ENCODE measurements at regions not wholly inside any gene's neighbourhood (a gene's known extent, or its start where the extent isn't known, plus 50 kb on each side); places are given as distances from the start of the nearest gene placed in this dataset.

GRCh38 chr11:109981031-109981636 is 112.1 kb upstream of the ZC3H12C start:
- Histone ChIP-seq H3K27ac (peak overlapping the region; percentile 44), H3K27me3 (no peaks in the 10 kb centered on the region), H3K79me2 (no peaks in the 10 kb centered on the region), H2AFZ (no peak overlapping the region), H3K9me2 (replicated peaks; ENCODE audit: insufficient read depth) (no peaks in the 10 kb centered on the region), H3K4me2 (peak overlapping the region; percentile 34), H3K4me3 (no peak overlapping the region), H3K36me3 (replicated peaks; ENCODE audit: insufficient read depth, low read depth) (no peaks in the 10 kb centered on the region), H3K9me3 (ENCODE audit: low read depth) (no peaks in the 10 kb centered on the region), H3K4me1 (ENCODE audit: insufficient read depth) (peaks cover 9% of the 10 kb centered on the region), H4K20me1 (ENCODE audit: insufficient read depth, poor library complexity, severe bottlenecking) (no peaks in the 10 kb centered on the region)
- DNase-seq (ENCODE audit: low spot score), result peak; percentile 22
- TF ChIP-seq EZH2phosphoT487 (IDR thresholded peaks at IDR 0.05; ENCODE audit: low read depth, severe bottlenecking, unreplicated experiment), result no peak
- no peak for TF ChIP-seq CTCF (IDR thresholded peaks at IDR 0.05; ENCODE audit: poor library complexity)
- TF ChIP-seq EZH2 (IDR thresholded peaks at IDR 0.05; ENCODE audit: borderline replicate concordance), result no peak
- 36% methylated on average over 1 of the region's 1 CpG for WGBS (ENCODE audit: low lambda C conversion rate, missing lambda C conversion rate)

GRCh38 chr11:109983358-109983757 is 109.8 kb upstream of the ZC3H12C start:
- no peaks in the 10 kb centered on the region for H4K20me1 ChIP-seq (ENCODE audit: insufficient read depth, poor library complexity, severe bottlenecking)
- H3K36me3 ChIP-seq (replicated peaks; ENCODE audit: insufficient read depth, low read depth), result no peaks in the 10 kb centered on the region
- peaks cover 9% of the 10 kb centered on the region for H3K4me1 ChIP-seq (ENCODE audit: insufficient read depth)
- H3K4me3 ChIP-seq, result no peak overlapping the region
- no peak for TF ChIP-seq EZH2 (IDR thresholded peaks at IDR 0.05; ENCODE audit: borderline replicate concordance)
- TF ChIP-seq CTCF (IDR thresholded peaks at IDR 0.05; ENCODE audit: poor library complexity), result no peak
- no peak for TF ChIP-seq EZH2phosphoT487 (IDR thresholded peaks at IDR 0.05; ENCODE audit: low read depth, severe bottlenecking, unreplicated experiment)
- H2AFZ ChIP-seq, result no peak overlapping the region
- no peaks in the 10 kb centered on the region for H3K27me3 ChIP-seq
- 94% methylated on average over 3 of the region's 3 CpGs for WGBS (ENCODE audit: low lambda C conversion rate, missing lambda C conversion rate)
- H3K27ac ChIP-seq, result no peak overlapping the region
- no peak for DNase-seq (ENCODE audit: low spot score)
- no peak overlapping the region for H3K4me2 ChIP-seq
- H3K79me2 ChIP-seq, result no peaks in the 10 kb centered on the region
- H3K9me3 ChIP-seq (ENCODE audit: low read depth), result no peaks in the 10 kb centered on the region
- no peaks in the 10 kb centered on the region for H3K9me2 ChIP-seq (replicated peaks; ENCODE audit: insufficient read depth)

GRCh38 chr11:109984634-109985289 is 108.4 kb upstream of the ZC3H12C start:
- no peaks in the 10 kb centered on the region for H3K9me2 ChIP-seq (replicated peaks; ENCODE audit: insufficient read depth)
- no peak for DNase-seq (ENCODE audit: low spot score)

More at GRCh38 chr11:109984634-109985289, 108.4 kb upstream of the ZC3H12C start:
- 77% methylated on average over 6 of the region's 6 CpGs for WGBS (ENCODE audit: low lambda C conversion rate, missing lambda C conversion rate)
- Histone ChIP-seq H3K4me1 (ENCODE audit: insufficient read depth) (peaks cover 9% of the 10 kb centered on the region), H3K27ac (no peak overlapping the region), H3K79me2 (no peaks in the 10 kb centered on the region), H3K4me3 (no peak overlapping the region), H3K36me3 (replicated peaks; ENCODE audit: insufficient read depth, low read depth) (no peaks in the 10 kb centered on the region), H3K4me2 (no peak overlapping the region), H3K27me3 (no peaks in the 10 kb centered on the region), H2AFZ (no peak overlapping the region), H3K9me3 (ENCODE audit: low read depth) (no peaks in the 10 kb centered on the region), H4K20me1 (ENCODE audit: insufficient read depth, poor library complexity, severe bottlenecking) (no peaks in the 10 kb centered on the region)
- TF ChIP-seq CTCF (IDR thresholded peaks at IDR 0.05; ENCODE audit: poor library complexity) (no peak), EZH2phosphoT487 (IDR thresholded peaks at IDR 0.05; ENCODE audit: low read depth, severe bottlenecking, unreplicated experiment) (no peak), EZH2 (IDR thresholded peaks at IDR 0.05; ENCODE audit: borderline replicate concordance) (no peak)
